Heart right ventricle (tissue), 16 donors: ENCODE measurements at regions not wholly inside any gene's neighbourhood (a gene's known extent, or its start where the extent isn't known, plus 50 kb on each side); places are given as distances from the start of the nearest gene placed in this dataset.
"Not testable (repeated sequence)": the region's sequence is repeated elsewhere in the genome, so short reads cannot be mapped to it uniquely, and the experiment has no call there.

Source experiments
- ATAC-seq, 8 donors: fragments of 200-7000 bp; cut with Tn5 transposase; one replicate each; pipeline ENCODE4 v1.9.1; 2020; ENCODE audit warnings: mild to moderate bottlenecking in 8 of 8, moderate library complexity in 8 of 8, moderate number of reproducible peaks in 1 of 8
- DNase-seq, 2 donors: peaks; one replicate each; pipeline ENCODE4 v3.0.0-alpha.2; 2020
- H3K27ac ChIP-seq, 10 donors: fragments of 200-600 bp; sonication (generic) in 2 of 10; one replicate each; pipeline versions ENCODE4 v1.5.0 to v1.8.0; 2020 to 2022; ENCODE audit warnings: mild to moderate bottlenecking in 3 of 10
- H3K27me3 ChIP-seq, 7 donors: fragments of 200-600 bp; one replicate each; pipeline ENCODE4 v1.8.0; 2021 to 2022; ENCODE audit warnings: mild to moderate bottlenecking in 2 of 7
- H3K36me3 ChIP-seq, 9 donors: fragments of 200-600 bp; sonication (generic) in 1 of 9; one replicate each; pipeline versions ENCODE4 v1.5.0 to v1.8.0; 2020 to 2022; ENCODE audit warnings: mild to moderate bottlenecking in 2 of 9
- H3K4me1 ChIP-seq, 9 donors: fragments of 200-600 bp; sonication (generic) in 1 of 9; one replicate each; pipeline versions ENCODE4 v1.5.0 to v1.8.0; 2020 to 2022; ENCODE audit warnings: mild to moderate bottlenecking in 4 of 9
- H3K4me3 ChIP-seq, 10 donors: fragments of 200-600 bp; sonication (generic) in 2 of 10; one replicate each; pipeline versions ENCODE4 v1.5.0 to v1.8.0; 2020 to 2022; ENCODE audit warnings: mild to moderate bottlenecking in 7 of 10, moderate library complexity in 2 of 10
- H3K9me3 ChIP-seq, 11 donors: fragments of 200-600 bp in 10 of 11; sonication (generic) in 2 of 11; one replicate each; pipeline versions ENCODE4 v1.5.0 to v1.8.0; 2013 to 2022; ENCODE audit warnings: mild to moderate bottlenecking in 2 of 11, control low read depth in 1 of 11, moderate library complexity in 1 of 11
- CTCF ChIP-seq, 9 donors: fragments of 200-600 bp; sonication (generic) in 2 of 9; IDR thresholded peaks; one replicate each; pipeline versions ENCODE4 v1.5.0 to v1.8.0; 2021 to 2022; ENCODE audit warnings: antibody characterized with exemption in 9 of 9, mild to moderate bottlenecking in 5 of 9, moderate library complexity in 1 of 9
- WGBS, 2 donors: extraction: QIAGEN DNeasy Blood & Tissue Kit; methylation state at CpG; one replicate each; pipeline ENCODE4 v1.1.7; 2013; ENCODE audit warnings: inconsistent platforms in 1 of 2; 5-methylcytosine and 5-hydroxymethylcytosine counted together
- intact Hi-C, 10 donors: fragments of 100-400 bp; cut with DNase I; formaldehyde crosslinking; loops; one replicate each; pipeline versions ENCODE4 v1.11.1 to v1.14.2; 2022
- donor health status: Arrhythmogenic right ventricular cardiomyopathy.
- donor health status: ischemic (EF 13 %, LVEDD 7.1; RV severe dilation, severe dysfunction).
- donor health status: healthy with polysubstance abuse.
- donor health status: DM: no; HTN: yes; CAD: no.
- donor health status: DM: no; HTN: no; CAD: no.
- donor health status: ischemic (EF 25% LVEDD 6.9; RV normal size, moderate dysfunction).
- donor health status: ischemic (EF 25% LVEDD 5.7; RV mildly dilated, moderate dysfunction).
- donor health status: healthy.
- donor health status: DM: yes; HTN: yes; CAD: no.
- donor health status: Ischemic cardiomyopathy.
- donor health status: ischemic (EF 35%, LVEDD 5.7; RV mildly dilated, moderate dysfunction).
- donor health status: nonischemic (EF 11% LVEDD 7.7; RV severe dilation, severe dysfunction).
- donor health status: DM: yes; HTN: yes; CAD: no.
- donor health status: PGD.
- donor health status: ischemic (EF 29% LVEDD 5.4; RV normal size, mild dysfunction).
- donor health status: nonischemic (EF 23%, LVEDD 6.1; RV moderate dilation, normal function).

GRCh38 chr5:6076341-6077239, 301.8 kb downstream of the MED10 start:
- Histone ChIP-seq H3K27ac (no peak overlapping the region), H3K36me3 (no peaks in the 10 kb centered on the region), H3K9me3 (no peaks in the 10 kb centered on the region), H3K27me3 (peaks cover 0 to 17% (median 0%) of the 10 kb centered on the region in 7 donors), H3K4me1 (no peaks in the 10 kb centered on the region), H3K4me3 (no peak overlapping the region)
- DNase-seq (no peak), ATAC-seq (no peak)
- intact Hi-C loops: no loop called here
- no peak for TF ChIP-seq CTCF (IDR thresholded peaks at IDR 0.05)
- WGBS, 2 donors: 74 to 78% methylated on average over 7 of the region's 7 CpGs

GRCh38 chr5:6072488-6072887, 305.9 kb downstream of the MED10 start:
- H3K9me3 ChIP-seq, H3K4me3 ChIP-seq, H3K4me1 ChIP-seq, H3K27ac ChIP-seq, H3K36me3 ChIP-seq, intact Hi-C loops, ATAC-seq, DNase-seq: not testable (repeated sequence)
- H3K27me3 ChIP-seq: peaks cover 0 to 13% (median 4%) of the 10 kb centered on the region in 7 donors
- 82 to 83% methylated on average over 4 of the region's 4 CpGs for WGBS, 2 donors

GRCh38 chr5:6069496-6070185, 308.7 kb downstream of the MED10 start:
- H3K4me3 ChIP-seq: no peak overlapping the region
- H3K27me3 ChIP-seq: peaks cover 0 to 5% (median 0%) of the 10 kb centered on the region in 7 donors
- no peak for ATAC-seq
- no peak overlapping the region for H3K27ac ChIP-seq
- H3K36me3 ChIP-seq: no peaks in the 10 kb centered on the region
- no peaks in the 10 kb centered on the region for H3K4me1 ChIP-seq
- peaks cover 0 to 5% (median 0%) of the 10 kb centered on the region in 11 donors for H3K9me3 ChIP-seq
- no peak for TF ChIP-seq CTCF (IDR thresholded peaks at IDR 0.05)
- DNase-seq: no peak
- WGBS, 2 donors: 52 to 53% methylated on average over 4 of the region's 4 CpGs
- intact Hi-C loops: no loop called here

GRCh38 chr5:6066016-6066415, 312.3 kb downstream of the MED10 start:
- no peaks in the 10 kb centered on the region for H3K36me3 ChIP-seq
- peaks cover 0 to 5% (median 0%) of the 10 kb centered on the region in 11 donors for H3K9me3 ChIP-seq
- H3K4me3 ChIP-seq: no peak overlapping the region
- H3K27me3 ChIP-seq: peaks cover 0 to 6% (median 0%) of the 10 kb centered on the region in 7 donors
- intact Hi-C loops: no loop called here
- no peaks in the 10 kb centered on the region for H3K4me1 ChIP-seq
- H3K27ac ChIP-seq: no peak overlapping the region
- TF ChIP-seq CTCF (IDR thresholded peaks at IDR 0.05): no peak
- WGBS, 2 donors: 77 to 89% methylated on average over 1 of the region's 1 CpG
- DNase-seq (no peak), ATAC-seq (no peak)
